ENCODE measurements at regions not wholly inside any gene's neighbourhood (a gene's known extent, or its start where the extent isn't known, plus 50 kb on each side); places are given as distances from the start of the nearest gene placed in this dataset.

- H3K4me3 ChIP-seq (ENCODE audit: low read depth, low read length), result no peak overlapping the region
- no peak for DNase-seq (ENCODE audit: low read depth)
- TF ChIP-seq CTCF (conservative IDR thresholded peaks at IDR 0.05; ENCODE audit: low read depth, low read length), result no peak
Observed at GRCh38 chr17:83152745-83153611, 73.6 kb downstream of the METRNL start.

DNA sequence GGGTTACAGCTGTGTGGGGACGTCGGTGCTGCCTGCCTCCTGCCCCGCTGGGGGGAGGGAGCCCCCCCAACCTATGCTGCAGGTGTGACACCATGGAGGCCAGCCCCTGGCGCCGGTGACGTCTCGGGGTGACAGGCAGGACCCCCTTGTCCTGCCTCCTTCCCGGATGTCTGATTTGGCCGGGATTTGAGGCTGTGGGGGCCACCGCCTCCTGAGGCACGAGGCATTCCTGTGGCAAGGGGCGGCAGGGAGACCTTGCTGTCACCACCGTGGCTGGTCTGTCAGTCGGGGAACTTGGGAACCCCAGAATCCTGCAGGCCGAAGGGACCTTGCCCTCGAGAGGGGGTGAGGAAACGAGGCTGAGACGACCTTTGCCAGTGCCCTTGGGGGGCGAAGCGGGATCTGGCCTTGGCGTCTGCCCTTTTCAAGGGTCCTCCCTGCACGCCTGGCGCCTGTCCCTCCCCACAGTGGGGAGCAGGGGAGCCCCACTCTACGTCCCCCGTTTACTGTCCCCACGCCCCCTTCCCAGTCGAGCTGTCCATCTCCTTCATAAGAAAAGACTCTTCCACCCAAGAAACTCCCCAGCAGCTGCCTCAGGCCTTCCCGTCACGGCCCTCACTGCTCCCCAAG, 74.4 kb downstream of the METRNL start:
- TF ChIP-seq CTCF (conservative IDR thresholded peaks at IDR 0.05; ENCODE audit: low read depth, low read length), result no peak
- no peak for DNase-seq (ENCODE audit: low read depth)
- H3K4me3 ChIP-seq (ENCODE audit: low read depth, low read length), result no peak overlapping the region

GRCh38 chr17:83154311-83155127, 75.1 kb downstream of the METRNL start:
- TF ChIP-seq CTCF (conservative IDR thresholded peaks at IDR 0.05; ENCODE audit: low read depth, low read length), result no peak
- DNase-seq (ENCODE audit: low read depth), result no peak
- no peak overlapping the region for H3K4me3 ChIP-seq (ENCODE audit: low read depth, low read length)

DNA sequence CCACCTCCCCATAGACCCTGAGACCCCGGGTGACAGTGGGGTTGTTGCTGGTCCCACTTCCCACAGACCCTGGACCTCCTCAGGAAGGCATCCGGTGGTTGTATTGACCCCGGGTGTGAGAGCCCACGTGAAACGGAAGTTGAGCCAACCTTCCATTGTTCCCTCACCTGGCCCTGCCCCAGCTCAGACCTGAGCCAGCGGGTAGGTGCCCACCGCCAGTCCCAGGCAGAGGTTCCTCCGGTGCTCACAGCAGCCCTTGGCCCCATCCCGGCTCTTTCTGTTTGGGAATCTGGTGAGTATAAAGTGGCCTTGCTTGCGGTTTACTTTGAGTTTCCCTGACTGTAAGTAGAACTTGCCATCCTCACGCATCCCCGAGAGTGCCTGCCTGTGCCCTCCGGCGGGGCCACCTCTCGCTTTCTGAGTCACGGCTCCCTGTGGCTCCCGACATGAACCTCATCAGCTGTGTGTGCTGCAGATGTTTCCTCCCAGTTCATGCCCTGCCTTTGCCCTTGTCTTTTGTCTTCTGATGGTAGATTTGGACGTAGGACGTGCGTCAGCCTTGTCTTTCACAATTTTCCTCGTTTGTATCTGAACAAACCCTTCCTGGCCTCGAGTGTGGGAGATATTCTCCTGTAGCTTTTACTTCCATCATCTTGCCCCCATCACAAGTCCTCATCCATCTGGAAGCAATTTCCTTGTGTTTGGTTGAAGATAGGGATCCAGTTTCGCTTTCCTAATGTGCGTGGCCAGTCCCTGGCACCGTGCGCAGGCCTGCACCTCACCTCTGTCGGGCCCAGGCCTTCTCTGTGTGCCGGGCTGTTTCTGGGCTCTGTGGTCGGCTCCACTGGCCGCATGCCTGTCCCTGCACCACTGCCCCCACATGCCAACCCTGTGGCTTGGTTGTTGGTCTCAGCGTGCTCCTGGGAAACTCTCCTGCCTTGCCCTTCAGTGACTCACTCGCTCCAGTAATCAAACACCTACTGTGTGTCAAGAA, 76.0 kb downstream of the METRNL start:
- no peak for TF ChIP-seq CTCF (conservative IDR thresholded peaks at IDR 0.05; ENCODE audit: low read depth, low read length)
- DNase-seq (ENCODE audit: low read depth), result no peak
- no peak overlapping the region for H3K4me3 ChIP-seq (ENCODE audit: low read depth, low read length)

DNA sequence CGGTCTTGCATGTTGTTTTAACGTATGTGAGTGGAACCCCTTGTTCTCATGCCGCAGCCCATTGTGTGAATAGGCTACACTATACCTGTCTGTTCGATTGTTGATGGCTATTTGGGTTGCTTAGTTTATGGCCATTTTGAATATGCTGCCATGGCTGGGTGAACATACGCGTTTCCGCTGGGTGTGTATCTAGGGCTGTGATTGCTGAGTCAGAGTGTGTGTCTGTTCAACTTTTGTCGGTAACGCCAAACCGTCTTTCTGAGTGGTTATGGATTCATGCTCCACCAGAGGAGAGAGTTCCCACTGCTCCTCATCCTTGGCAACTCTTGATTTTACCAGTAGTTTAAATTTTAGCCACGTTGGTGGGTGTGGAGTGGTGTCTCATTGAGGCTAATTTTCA, 77.0 kb downstream of the METRNL start:
- DNase-seq (ENCODE audit: low read depth), result no peak
- no peak for TF ChIP-seq CTCF (conservative IDR thresholded peaks at IDR 0.05; ENCODE audit: low read depth, low read length)

More for the DNA sequence above, 77.0 kb downstream of the METRNL start:
- H3K4me3 ChIP-seq (ENCODE audit: low read depth, low read length), result no peak overlapping the region

All from epithelial cell of proximal tubule (primary cell).